Endothelial cell of umbilical vein (primary cell): ENCODE measurements at regions not wholly inside any gene's neighbourhood (a gene's known extent, or its start where the extent isn't known, plus 50 kb on each side); places are given as distances from the start of the nearest gene placed in this dataset.

Experiments used
- BruUV-seq: library from RNA; stranded (reverse); fragments of 400-500 nt; replicated peaks from 2 replicates; lab custom pipeline; 2021; lab: Mats Ljungman, UMichigan
- CTCF ChIA-PET: fragments of 300-600, 350-600 bp; sonication (Branson Sonifier 250); formaldehyde crosslinking; loops from one replicate; lab custom pipeline; 2021; ENCODE audit warnings: antibody characterized with exemption, inconsistent platforms; lab: Charles Lee
- POLR2A ChIA-PET: fragments of 300-600, 350-600 bp; sonication (Branson Sonifier 250); formaldehyde crosslinking; loops from one replicate; lab custom pipeline; 2021; ENCODE audit warnings: antibody characterized with exemption, inconsistent platforms; lab: Charles Lee
- DNase-seq: peaks from one replicate; pipeline ENCODE4 v3.0.0-alpha.2; 2011; ENCODE audit warnings: low read depth, low spot score
- FAIRE-seq: peaks from 2 replicates; lab custom pipeline; 2011; peaks lifted over from hg19 to GRCh38; lab: Jason Lieb, UNC
- H2AFZ ChIP-seq: 2 replicates; pipeline ENCODE4 v1.6.0; 2012; ENCODE audit warnings: low read depth, low read length, control low read depth, inconsistent platforms
- H3K27ac ChIP-seq: 2 replicates; pipeline ENCODE4 v1.5.1; 2011; ENCODE audit warnings: low read depth, mild to moderate bottlenecking, control low read depth, low read length, moderate library complexity; ENCODE audit not compliant: insufficient read depth
- H3K27me3 ChIP-seq, 2 experiments: 2 replicates each; pipeline versions ENCODE4 v1.6.0 to v1.6.1; 2011; ENCODE audit warnings: low read length in 2 of 2, mixed read lengths in 1 of 2; ENCODE audit not compliant: control insufficient read depth in 2 of 2, insufficient read depth in 2 of 2
- H3K36me3 ChIP-seq, 2 experiments: 2 replicates in 1 of 2; 3 replicates in 1 of 2; pipeline ENCODE4 v1.5.1; 2011; ENCODE audit warnings: low read length in 2 of 2, mild to moderate bottlenecking in 1 of 2, moderate library complexity in 1 of 2; ENCODE audit not compliant: control insufficient read depth in 2 of 2, insufficient read depth in 2 of 2; ENCODE audit errors: extremely low read depth in 1 of 2
- H3K4me1 ChIP-seq: 3 replicates; pipeline ENCODE4 v1.5.1; 2011; ENCODE audit warnings: mild to moderate bottlenecking, low read length; ENCODE audit not compliant: control insufficient read depth, insufficient read depth; ENCODE audit errors: extremely low read depth
- H3K4me2 ChIP-seq: 2 replicates; pipeline ENCODE4 v1.6.1; 2011; ENCODE audit warnings: low read length, control low read depth, mixed read lengths; ENCODE audit not compliant: insufficient read depth
- H3K4me3 ChIP-seq, 3 experiments: fragments of 200-600 bp in 1 of 3; sonication (generic), shearing (Covaris generic) in 1 of 3; replicated peaks in 1 of 3; 2 replicates each; pipeline ENCODE4 v1.5.1; 2011 to 2016; ENCODE audit warnings: control low read depth in 3 of 3, low read length in 3 of 3, mild to moderate bottlenecking in 2 of 3, inconsistent platforms in 1 of 3, low read depth in 1 of 3, moderate library complexity in 1 of 3; ENCODE audit not compliant: insufficient read depth in 1 of 3
- H3K79me2 ChIP-seq: 2 replicates; pipeline ENCODE4 v1.6.0; 2012; ENCODE audit warnings: low read length, inconsistent platforms; ENCODE audit not compliant: control insufficient read depth, insufficient read depth
- H3K9ac ChIP-seq: replicated peaks from 2 replicates; pipeline ENCODE3; 2011; ENCODE audit warnings: low read length, control low read depth; ENCODE audit not compliant: insufficient read depth; ENCODE audit errors: extremely low read depth
- H3K9me1 ChIP-seq: replicated peaks from 3 replicates; pipeline ENCODE4 v1.6.0; 2011; ENCODE audit warnings: mild to moderate bottlenecking, low read length; ENCODE audit not compliant: control insufficient read depth, insufficient read depth; ENCODE audit errors: extremely low read depth
- H3K9me3 ChIP-seq: replicated peaks from 2 replicates; pipeline ENCODE4 v1.5.1; 2012; ENCODE audit warnings: low read length, inconsistent platforms; ENCODE audit not compliant: control insufficient read depth, insufficient read depth
- H4K20me1 ChIP-seq: replicated peaks from 2 replicates; pipeline ENCODE3; 2011; ENCODE audit warnings: mild to moderate bottlenecking, low read length; ENCODE audit not compliant: control insufficient read depth, insufficient read depth; ENCODE audit errors: extremely low read depth
- EZH2 ChIP-seq: IDR thresholded peaks from 2 replicates; pipeline ENCODE4 v1.6.1; 2012; ENCODE audit warnings: borderline replicate concordance, low read depth, mild to moderate bottlenecking, moderate library complexity, low read length, inconsistent platforms; ENCODE audit not compliant: severe bottlenecking
- FOS ChIP-seq: IDR thresholded peaks from 2 replicates; pipeline ENCODE4 v1.6.1; 2011; ENCODE audit warnings: mild to moderate bottlenecking, low read length, moderate library complexity, borderline replicate concordance; ENCODE audit not compliant: insufficient read depth
- GATA2 ChIP-seq: IDR thresholded peaks from 2 replicates; pipeline ENCODE4 v1.7.0; 2011; ENCODE audit warnings: low read depth, mild to moderate bottlenecking, moderate library complexity, mixed read lengths, low read length; ENCODE audit not compliant: insufficient read length, insufficient read depth
- JUN ChIP-seq: IDR thresholded peaks from 2 replicates; pipeline ENCODE4 v1.6.1; 2011; ENCODE audit warnings: borderline replicate concordance, low read depth; ENCODE audit not compliant: insufficient read length, insufficient read depth
- MYC ChIP-seq: IDR thresholded peaks from one replicate; pipeline ENCODE4 v1.6.1; 2011; ENCODE audit warnings: mild to moderate bottlenecking, low read depth, low read length
- POLR2A ChIP-seq: IDR thresholded peaks from 2 replicates; pipeline ENCODE4 v1.6.1; 2012; ENCODE audit warnings: low read depth, mild to moderate bottlenecking, control low read depth, low read length
- POLR2AphosphoS5 ChIP-seq: IDR thresholded peaks from 2 replicates; pipeline ENCODE4 v1.6.1; 2012; ENCODE audit warnings: low read depth, mild to moderate bottlenecking, control low read depth, low read length, moderate library complexity; ENCODE audit not compliant: insufficient read depth
- dilution Hi-C: fragments of 300-500 bp; cut with MboI; formaldehyde crosslinking; loops from one replicate; pipeline ENCODE4 v1.15.0; 2019; ENCODE audit warnings: low sequenced_read_pairs; ENCODE audit not compliant: extremely low pct_ligation_motif_present
- intact Hi-C: fragments of 100-400 bp; cut with micrococcal nuclease; formaldehyde crosslinking; loops from one replicate; pipeline ENCODE4 v1.10.0; 2022
- TF ChIP-seq, protein P1 (sequence below): IDR thresholded peaks from 2 replicates; pipeline ENCODE4 v1.6.1; 2011; ENCODE audit not compliant: insufficient read depth, insufficient read length
- TF ChIP-seq, protein P2 (sequence below), 2 donors: IDR thresholded peaks; 1 replicate in 1 of 2; 2 replicates in 1 of 2; pipeline ENCODE4 v1.5.1; 2011; ENCODE audit warnings: low read length in 2 of 2, mild to moderate bottlenecking in 2 of 2, moderate library complexity in 2 of 2, control low read depth in 1 of 2, inconsistent platforms in 1 of 2, low read depth in 1 of 2; ENCODE audit not compliant: insufficient read depth in 1 of 2; ENCODE audit errors: extremely low read depth in 1 of 2

DNA sequence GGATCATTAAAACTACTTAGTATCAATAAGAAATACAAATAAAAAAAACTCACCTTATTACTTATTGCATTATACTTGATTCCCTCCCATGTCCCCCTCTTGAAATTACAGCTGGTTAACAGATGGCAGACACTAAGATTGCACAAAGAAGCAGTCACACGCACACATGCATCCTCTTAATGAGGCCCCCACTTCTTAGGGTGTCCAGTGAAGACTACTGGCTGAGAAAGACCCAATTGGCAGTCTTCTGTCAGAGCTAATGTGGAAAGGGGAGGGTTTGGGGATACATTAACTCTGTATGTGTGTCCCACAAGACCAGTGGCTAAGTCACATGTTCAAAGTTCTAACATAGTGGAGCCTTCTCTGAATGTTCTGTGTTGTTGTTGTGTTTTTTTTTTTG is 210.7 kb downstream of the MTX2 start:
- POLR2A ChIA-PET, result no interaction called here
- Histone ChIP-seq H3K36me3 (no peaks in the 10 kb centered on the region), H3K9me3 (no peaks in the 10 kb centered on the region), H3K27ac (no peak overlapping the region), H3K27me3 (no peaks in the 10 kb centered on the region), H3K4me2 (no peak overlapping the region), H3K4me3 (no peak overlapping the region), H4K20me1 (no peaks in the 10 kb centered on the region), H3K9me1 (no peaks in the 10 kb centered on the region), H2AFZ (no peak overlapping the region), H3K4me1 (no peaks in the 10 kb centered on the region), H3K79me2 (no peaks in the 10 kb centered on the region), H3K9ac (no peak overlapping the region)
- TF ChIP-seq GATA2 (no peak), POLR2AphosphoS5 (no peak), FOS (no peak), JUN (no peak), MYC (no peak), EZH2 (no peak), POLR2A (no peak)
- TF ChIP-seq, protein P1, sequence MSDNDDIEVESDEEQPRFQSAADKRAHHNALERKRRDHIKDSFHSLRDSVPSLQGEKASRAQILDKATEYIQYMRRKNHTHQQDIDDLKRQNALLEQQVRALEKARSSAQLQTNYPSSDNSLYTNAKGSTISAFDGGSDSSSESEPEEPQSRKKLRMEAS, result no peak
- TF ChIP-seq, protein P2, sequence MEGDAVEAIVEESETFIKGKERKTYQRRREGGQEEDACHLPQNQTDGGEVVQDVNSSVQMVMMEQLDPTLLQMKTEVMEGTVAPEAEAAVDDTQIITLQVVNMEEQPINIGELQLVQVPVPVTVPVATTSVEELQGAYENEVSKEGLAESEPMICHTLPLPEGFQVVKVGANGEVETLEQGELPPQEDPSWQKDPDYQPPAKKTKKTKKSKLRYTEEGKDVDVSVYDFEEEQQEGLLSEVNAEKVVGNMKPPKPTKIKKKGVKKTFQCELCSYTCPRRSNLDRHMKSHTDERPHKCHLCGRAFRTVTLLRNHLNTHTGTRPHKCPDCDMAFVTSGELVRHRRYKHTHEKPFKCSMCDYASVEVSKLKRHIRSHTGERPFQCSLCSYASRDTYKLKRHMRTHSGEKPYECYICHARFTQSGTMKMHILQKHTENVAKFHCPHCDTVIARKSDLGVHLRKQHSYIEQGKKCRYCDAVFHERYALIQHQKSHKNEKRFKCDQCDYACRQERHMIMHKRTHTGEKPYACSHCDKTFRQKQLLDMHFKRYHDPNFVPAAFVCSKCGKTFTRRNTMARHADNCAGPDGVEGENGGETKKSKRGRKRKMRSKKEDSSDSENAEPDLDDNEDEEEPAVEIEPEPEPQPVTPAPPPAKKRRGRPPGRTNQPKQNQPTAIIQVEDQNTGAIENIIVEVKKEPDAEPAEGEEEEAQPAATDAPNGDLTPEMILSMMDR (IDR thresholded peaks at IDR 0.05; ENCODE audit: extremely low read depth in 1 of 2, insufficient read depth in 1 of 2, low read depth in 1 of 2, low read length in 2 of 2), result no peak
- FAIRE-seq (no peak), DNase-seq (no peak)
- dilution Hi-C loops (no loop called here), intact Hi-C loops (no loop called here)
- no TSS peak for BruUV-seq
- CTCF ChIA-PET, result no interaction called here
